Stimulated activated CD4-positive, alpha-beta T cell treated with anti-CD3 and anti-CD28 coated beads, TNF-alpha, amount 100 ng/mL, for 48 hours (primary cell): ENCODE measurements at regions not wholly inside any gene's neighbourhood (a gene's known extent, or its start where the extent isn't known, plus 50 kb on each side); places are given as distances from the start of the nearest gene placed in this dataset.
"Not testable (repeated sequence)": the region's sequence is repeated elsewhere in the genome, so short reads cannot be mapped to it uniquely, and the experiment has no call there.

Source experiments
- DNase-seq, 3 donors: peaks; one replicate each; pipeline ENCODE4 v3.0.0-alpha.2; 2020; ENCODE audit warnings: low read depth in 3 of 3

DNA sequence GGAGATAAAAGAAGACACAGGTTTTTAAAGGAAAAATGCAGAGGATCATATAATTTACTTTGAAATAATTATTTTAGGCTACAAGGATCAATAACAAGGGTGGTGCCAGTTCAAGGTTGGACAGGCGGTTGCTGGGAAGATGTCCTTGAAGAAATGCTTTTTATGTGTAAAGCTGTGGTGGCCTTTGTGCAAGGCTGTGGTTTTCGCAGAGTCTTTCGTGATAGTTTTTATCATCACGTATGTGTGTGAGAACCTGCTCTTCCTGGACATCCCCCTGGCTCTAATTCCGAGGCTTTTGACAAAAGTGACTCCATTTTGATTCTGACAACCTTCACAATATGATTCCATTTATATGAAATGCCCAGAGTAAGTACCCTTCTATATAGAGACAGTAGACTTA, 85.8 kb upstream of the COG2 start:
- DNase-seq, result no peak

DNA sequence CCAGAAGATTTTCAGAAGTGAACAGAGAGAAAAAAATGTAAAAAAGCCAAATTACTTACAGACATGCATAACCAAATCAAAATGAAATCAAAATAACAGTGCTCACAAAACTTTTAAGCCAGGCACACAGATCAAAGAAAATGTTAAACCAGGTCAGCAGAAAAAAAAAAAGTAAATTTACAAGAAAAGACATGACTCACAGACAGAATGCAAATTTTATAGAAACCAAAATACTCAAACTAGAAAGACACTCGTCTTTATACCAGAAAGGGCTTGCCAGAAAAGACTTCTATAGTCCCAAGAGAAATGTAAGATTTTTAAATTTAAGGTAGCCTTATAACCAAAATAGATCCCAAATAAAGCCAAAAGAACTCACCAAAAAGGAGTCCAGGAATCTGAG, 86.5 kb upstream of the COG2 start:
- no peak for DNase-seq

DNA sequence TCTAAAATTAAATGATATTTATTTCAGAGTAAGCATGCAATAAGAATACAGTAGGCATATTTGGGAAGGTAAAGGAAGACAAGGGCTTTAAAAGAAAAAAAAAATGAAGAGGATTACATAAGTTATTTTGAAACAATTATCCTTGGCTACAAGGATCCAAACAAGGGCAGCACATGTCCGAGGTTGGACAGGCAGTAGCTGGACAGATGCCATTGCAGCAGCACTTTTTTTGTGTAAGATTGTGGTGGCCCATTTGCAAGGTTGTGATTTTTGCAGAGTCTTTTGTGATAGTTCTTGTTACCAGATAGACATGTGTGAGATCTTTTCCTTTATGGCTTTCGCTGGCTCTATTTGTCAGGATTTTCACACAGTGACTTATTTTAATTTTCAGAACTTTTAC, 89.4 kb upstream of the COG2 start:
- DNase-seq, result no peak

DNA sequence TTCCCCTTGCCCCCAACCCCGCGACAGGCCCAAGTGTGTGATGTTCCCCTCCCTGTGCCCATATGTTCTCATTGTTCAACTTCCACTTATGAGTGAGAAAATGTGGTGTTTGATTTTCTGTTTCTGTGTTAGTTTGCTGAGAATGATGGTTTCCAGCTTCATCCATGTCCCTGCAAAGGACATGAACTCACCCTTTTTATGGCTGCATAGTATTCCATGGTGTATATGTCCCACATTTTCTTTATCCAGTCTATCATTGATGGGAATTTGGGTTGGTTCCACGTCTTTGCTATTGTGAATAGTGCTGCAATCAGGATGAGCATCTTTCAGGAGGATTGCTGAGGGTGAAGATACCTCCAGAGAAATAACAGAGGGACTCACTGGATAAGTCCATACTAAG, 91.3 kb upstream of the COG2 start:
- not testable (repeated sequence) for DNase-seq

DNA sequence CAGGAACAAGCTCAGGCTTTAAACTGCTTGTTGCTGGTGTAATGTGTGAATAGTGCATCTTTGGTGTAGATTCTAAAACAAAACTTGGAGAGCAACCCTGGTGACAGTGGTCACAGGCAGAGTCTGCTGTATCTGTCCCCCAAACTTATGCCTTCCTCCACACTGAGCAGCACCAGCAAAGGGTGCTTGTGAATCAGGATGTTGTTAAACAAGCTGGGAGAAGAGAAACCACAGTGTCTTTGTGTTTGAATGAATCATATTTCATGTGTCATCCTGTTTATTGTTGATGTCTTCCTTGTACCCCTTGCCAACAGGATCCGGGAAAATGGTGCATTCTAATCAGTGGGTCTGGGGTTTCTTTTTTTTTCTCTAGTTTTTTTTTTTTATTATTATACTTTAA, 91.9 kb upstream of the COG2 start:
- DNase-seq, result no peak

DNA sequence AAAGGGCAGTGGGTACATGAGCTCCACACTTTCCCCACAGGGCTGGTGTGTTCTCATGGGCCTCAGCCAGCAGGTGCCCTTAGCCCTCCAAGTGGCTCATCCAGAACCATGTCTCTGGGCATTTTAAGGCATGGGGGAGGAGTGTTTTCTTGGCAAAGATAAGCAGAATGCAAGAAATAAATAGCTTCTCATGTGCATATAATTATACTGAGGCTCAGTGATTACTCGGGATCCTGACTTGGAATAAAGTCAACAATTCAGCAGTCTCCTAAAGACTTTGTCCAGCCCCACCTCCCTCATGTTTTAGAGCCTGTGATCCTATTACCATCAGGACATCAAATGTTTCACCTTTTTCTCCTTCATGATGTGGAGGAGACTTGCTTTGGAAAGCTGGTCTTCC, 92.7 kb upstream of the COG2 start:
- DNase-seq, result no peak

DNA sequence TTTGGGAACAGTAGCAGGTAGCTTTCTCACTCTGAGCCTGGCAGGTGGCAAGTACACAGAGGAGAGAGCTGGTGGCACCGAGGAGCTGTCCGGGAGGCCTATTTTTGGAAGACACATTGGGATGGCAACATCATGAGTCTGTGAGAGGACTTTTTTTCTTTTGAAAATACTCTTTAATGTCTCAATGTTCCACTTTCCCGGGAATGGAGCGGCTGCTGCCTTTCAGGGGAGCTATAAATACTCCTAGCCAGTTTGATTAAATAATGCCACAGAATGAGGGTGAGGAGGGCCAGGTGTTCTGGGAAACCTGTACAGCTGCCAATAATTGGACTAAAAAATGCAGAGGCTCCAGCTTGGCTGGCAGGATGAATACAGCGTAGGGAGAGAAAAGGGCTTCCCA, 93.3 kb upstream of the COG2 start:
- DNase-seq, result no peak

DNA sequence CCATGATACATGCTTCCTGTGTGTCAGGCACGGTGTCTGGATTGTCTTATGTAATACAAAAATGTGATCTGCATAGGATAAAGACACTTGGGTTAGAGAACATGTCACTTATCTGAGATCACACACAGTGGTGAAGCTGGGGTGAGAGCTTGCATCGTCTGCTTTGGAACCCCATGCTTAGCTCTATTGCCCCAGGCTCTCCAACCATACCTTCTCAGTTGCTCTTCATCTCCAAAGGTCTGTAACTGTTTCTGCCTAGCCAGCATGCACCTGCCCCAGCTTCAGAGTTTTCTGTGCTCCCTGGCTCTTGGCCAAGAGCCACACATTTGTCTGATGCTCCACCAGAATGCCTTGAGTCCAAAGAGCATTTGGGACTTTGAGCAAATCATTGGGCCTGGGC, 93.9 kb upstream of the COG2 start:
- DNase-seq, result no peak

DNA sequence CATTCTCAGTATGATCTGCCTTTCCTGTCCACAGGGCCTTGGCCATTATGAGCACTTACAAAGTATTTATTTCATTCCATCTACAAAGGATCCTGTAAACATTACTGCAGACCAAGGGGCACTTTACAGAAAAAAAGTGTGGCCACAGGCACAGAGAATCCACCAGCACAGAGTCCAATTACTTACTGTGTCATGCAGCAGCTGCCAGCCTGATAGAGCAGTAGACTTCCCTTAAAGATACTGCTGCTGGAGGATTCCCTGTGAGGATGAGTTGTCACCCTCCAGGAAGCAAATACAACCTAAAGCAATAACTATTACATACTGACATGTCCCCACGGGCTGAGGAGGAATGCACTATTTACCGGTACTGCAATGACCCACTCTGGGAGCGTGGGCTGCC, 97.1 kb upstream of the COG2 start:
- DNase-seq, result no peak

DNA sequence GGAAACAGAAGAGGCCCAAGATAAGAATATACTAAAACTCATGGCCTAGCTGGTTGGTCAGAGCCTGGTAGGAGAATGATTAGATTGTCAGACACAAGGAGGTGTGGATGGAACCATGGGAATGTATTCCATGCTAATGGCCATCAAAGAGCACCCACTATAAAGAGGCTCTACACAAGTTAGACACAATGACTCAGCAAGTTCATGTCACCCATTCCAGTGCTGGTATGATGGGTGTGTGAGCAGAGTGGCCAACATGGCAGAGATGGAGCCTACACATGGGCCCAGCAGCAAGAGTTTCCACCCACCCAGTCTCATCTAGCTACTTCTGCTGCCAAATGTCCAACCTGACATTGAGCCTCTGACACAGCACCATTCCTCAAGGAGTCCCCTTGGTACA, 97.5 kb upstream of the COG2 start:
- no peak for DNase-seq

DNA sequence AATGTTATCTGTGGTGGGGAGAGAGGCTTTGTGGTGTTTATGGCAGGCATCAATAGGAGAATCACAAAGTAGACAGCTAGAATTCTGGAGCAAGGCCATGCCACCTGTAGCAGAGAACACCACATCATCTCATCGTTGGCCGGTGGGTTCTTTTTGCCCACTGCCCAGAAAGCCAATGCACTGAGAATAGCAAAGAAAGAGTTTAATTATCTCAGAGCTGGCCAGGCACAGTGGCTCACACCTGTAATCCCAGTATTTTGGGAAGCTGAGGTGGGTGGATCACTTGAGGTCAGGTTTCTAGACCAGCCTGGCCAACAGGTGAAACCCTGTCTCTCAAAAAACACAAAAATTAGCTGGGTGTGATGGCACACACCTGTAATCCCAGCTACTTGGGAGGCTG, 99.2 kb upstream of the COG2 start:
- no peak for DNase-seq

DNA sequence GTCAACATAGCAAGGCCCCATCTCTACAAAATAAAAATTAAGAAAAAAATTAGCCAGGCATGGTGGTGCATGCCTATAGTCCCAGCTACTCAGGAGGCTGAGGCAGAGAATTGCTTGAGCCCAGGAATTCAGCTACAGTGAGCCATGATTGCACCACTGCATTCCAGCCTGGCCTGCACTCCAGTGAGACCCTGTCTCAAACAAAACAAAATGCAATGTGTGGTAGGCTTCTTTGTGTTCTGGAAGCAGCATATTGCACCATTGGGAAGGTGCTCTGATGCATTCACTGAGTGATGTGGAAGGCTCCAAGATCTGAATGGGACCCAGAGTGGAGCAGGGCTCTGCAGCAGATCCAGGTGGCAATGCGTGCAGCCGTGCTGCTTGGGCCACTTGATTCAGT, 99.6 kb upstream of the COG2 start:
- no peak for DNase-seq

DNA sequence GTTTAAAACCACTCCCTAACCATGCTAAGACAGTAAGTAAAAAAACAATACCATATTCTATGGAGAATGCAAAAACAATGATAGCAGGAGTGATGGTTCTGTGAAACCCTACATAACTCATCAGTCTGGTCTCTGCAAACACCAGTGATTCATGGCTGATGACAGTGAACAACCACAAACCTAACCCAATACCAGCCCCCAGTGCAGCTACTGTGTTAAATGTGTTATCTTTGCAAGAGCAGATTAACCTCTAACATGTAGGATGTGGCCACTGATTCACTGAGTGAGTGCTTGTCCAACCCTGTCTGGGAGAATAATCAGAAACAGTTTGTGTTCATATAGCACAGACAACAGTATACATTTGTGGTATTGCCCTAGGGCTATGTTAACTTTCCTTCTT, 100.2 kb upstream of the COG2 start:
- DNase-seq, result peak in 1 of 3 donors; percentile 5

DNA sequence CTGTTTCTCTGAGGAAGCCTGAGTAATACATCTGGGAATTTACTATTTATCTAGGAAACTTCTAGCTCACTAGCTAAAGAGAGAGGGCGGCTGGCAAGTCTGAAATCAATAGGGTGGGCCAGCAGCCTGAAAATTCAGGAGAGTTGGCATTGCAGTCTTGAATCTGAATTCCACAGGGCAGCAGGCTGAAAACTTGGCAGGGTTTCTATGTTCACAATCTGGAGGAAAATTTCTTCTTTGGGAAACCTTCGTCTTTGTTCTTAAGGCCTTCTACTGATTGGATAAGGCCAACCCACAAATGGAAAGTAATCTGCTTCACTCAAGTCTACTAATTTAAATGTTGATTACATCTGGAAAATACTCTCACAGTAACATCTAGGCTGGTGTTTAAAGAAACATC, 101.0 kb upstream of the COG2 start:
- no peak for DNase-seq

DNA sequence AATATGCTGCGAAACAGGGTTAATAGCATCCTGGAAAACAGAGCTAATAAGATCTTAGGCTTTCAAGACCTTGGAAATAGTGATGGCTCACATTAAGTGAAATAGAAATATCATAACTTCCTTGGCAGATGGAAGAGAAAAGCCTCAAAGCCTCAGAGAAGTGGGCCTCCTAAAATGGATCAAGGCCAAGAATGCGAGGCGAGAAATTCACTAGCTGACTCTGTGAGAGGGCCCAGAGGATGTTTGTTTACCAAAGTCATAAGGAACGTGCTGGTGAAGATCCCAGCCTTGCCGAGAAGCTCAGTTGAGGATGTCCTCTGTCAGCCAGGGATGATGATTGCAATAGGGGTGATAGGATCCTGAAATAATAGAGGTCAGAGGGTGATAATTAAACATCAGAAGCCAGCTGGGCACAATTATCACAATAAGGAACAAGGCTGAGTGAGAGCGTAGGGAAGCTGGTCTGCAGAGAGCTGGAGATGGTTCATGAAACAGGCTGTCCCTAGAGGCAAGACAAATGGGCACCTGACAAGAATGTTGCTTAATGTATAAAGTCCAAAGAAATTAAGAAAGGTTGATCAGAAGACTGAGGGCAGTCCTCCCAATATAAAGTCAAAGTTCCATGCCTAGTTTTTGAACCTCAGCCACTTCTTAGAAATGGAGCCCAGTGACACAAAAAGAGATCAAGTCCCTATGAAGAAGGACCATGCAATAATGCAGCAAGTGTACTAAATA, 101.7 kb upstream of the COG2 start:
- no peak for DNase-seq

DNA sequence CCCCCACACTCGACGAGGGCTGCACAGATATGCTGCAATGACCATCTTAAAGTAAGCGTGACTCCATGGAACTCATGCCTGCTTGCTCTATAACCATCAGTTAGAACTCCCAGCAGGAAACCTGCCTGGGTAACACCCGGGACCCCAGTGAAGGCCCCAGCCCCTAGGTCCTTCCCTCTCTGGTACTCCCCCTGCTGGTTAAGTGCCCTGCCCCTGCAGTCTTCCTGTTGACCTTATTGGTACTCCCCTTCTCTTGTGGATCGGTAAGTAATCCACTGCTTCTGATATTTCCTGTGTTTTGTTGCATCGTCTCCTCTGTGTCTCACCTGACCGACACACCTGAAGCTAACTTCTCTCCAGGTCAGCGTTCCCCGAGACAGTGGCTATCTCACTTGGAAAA, 104.8 kb upstream of the COG2 start:
- DNase-seq, result no peak

DNA sequence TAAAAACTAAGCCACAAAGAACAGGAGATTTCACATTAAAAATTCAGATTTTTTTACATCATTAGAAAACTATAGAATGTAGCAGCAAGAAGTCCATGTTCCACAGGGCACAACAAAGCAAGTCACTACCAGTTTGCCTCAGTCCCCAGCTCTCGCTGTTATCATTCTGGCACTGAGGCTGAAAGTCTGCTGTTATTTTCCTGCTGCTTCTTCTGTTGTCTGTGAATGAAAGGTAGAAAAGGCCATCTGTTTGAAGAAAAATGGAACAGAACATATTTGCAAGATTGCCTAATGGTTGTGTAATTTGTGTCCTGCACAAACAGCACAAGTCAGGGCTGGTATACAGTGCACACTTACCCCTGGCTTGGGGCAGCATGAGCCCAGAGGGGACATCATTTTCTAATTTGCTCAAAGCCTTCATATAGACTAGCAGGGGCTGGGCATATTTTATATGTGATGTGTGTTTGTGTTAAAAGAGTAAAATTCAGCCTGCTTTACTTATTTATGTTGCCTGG, 105.6 kb upstream of the COG2 start:
- no peak for DNase-seq

DNA sequence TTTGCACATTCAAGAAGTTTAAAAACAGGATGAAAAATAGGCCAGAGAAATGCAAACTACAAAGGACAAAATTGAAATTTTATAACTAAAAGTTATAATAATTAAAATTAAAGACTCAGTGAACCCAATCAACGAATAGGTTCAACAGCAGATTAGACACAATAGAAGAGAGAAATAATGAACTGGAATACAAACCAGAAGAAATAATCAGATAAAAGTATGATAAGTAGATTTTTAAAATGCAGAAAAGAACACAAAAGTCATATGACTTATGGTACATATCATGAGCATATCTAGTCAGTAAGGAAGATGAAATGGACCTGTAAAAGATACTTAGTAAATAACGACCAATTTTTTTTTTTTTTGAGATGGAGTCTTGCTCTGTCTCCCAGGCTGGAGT, 108.1 kb upstream of the COG2 start:
- no peak for DNase-seq

DNA sequence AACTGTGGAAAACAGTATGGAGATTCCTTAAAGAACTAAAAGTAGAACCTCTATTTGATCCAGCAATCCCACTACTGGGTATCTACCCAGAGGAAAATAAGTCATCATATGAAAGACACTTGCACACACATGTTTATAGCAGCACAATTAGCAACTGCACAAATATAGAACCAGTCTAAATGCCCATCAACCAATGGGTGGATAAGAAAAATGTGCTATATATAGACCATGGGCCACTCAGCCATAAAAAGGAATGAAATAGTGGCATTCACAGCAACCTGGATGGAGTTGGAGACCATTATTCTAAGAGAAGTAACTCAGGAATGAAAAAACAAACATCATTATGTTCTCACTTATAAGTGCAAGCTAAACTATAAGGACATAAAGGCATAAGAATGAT, 105.0 kb upstream of the PGBD5 start:
- no peak for DNase-seq

DNA sequence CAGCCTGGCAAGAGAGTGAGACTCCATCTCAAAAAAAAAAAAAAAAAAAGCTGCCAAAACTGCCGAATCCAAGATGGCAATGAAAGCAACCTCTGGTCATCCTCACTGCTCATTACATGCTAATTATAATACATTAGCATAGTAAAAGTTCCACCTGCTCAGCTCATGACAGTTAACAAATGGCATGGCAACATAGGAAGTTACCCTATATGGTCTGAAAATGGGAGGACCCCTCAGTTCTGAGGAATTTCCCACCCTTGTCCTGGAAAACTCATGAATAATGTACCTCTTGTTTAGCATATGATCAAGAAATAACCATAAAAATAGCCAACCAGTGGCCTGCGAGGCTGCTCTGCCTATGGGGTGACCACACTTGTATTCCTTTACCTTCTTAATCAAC, 93.1 kb upstream of the PGBD5 start:
- DNase-seq, result no peak

DNA sequence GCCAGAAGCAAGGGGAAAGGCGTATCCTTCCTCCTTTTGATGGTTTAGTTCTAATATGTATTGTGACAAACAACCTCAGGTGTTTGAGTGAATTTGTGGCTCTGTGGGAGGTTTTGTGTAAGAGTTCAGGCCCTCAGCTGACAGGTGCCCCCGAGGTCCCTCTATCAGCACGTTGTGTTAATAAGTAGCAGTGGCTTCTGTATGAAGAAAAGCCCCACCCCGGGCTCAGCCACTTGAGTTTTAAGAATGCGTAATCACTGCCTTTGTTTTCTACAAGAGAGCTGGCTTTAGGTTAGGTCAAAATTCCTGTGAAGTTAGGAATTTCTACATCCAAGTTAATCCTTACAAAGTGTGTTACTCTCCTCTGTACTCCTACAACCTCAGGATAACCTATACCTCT, 92.4 kb upstream of the PGBD5 start:
- DNase-seq, result no peak

DNA sequence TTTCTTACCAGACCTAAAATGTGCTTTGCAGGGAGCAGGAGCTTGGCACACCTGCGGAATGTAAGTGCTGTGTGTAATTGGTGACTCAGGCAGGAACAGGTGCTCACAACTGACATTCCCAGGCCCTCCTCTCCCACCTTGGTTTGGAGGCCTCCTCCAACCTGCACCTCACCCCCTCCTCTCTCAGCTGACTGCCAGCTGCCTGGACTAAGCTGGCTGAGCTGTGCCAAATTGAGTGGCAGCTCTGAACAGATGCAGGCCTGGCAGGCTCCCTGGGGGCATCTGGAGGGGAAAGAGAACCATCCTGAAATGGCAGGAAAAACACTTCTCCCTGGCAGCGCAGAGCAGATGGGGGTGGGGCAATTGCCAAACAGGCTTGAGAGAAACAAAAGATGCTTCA, 91.7 kb upstream of the PGBD5 start:
- DNase-seq, result no peak

DNA sequence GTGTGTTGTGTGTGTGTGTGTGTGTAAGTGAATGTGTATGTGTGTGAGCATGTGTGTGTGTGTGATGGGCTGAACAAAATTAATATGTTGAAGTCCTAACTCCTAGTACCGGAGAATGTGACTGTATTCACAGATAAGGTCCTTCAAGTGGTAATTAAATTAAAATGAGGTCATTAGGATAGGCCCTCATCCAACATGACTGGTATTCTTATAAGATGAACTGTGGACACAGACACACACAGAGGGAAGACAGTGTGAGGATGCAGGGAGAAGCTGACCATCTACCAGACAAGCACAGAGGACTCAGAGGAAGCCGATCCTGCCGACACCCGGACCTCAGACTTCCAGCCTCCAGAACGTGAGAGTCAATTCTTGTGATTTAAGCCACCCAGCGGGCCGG, 91.2 kb upstream of the PGBD5 start:
- no peak for DNase-seq

DNA sequence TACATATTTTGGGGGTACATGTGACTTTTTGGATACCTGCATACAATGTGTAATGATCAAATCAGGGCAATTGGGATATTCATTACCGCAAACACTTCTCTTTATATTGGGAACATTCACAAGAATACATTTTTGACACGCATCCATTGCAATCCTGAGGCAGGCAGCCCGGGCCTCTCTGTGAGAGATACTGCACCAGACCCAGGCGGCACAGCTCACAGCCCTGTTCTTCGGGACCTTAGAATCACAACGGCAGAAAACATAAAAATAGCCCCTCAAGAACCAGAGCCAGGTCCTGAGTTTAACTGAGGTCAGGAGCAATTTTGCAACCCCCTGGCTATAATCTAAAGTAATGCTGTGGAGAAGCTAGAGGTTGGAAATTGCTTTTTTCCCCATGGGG, 90.8 kb upstream of the PGBD5 start:
- no peak for DNase-seq
